HepG2 (cell line): ENCODE measurements at regions not wholly inside any gene's neighbourhood (a gene's known extent, or its start where the extent isn't known, plus 50 kb on each side); places are given as distances from the start of the nearest gene placed in this dataset.

ENCODE experiments used
- ATAC-seq: fragments of 200-7000 bp; cut with Tn5 transposase; 3 replicates; pipeline ENCODE4 v1.9.1; 2020; ENCODE audit warnings: mild to moderate bottlenecking, moderate library complexity
- BruUV-seq: library from RNA; stranded (reverse); fragments of 400-500 nt; replicated peaks from 2 replicates; lab custom pipeline; 2021; lab: Mats Ljungman, UMichigan
- CTCF ChIA-PET: fragments of 300-600 bp; formaldehyde crosslinking; extraction: SDS; loops from one replicate; lab custom pipeline; 2021; ENCODE audit warnings: low total read pairs, inconsistent platforms, low intra/inter-chr PET ratio; lab: Yijun Ruan, JAX
- POLR2A ChIA-PET: fragments of 350-600 bp; sonication (Branson Sonifier 250); formaldehyde crosslinking; loops from one replicate; lab custom pipeline; 2020; ENCODE audit warnings: antibody characterized with exemption, inconsistent platforms; lab: Yijun Ruan, JAX
- DNase-seq: peaks from one replicate; pipeline ENCODE4 v3.0.0-alpha.2; 2015; ENCODE audit warnings: low spot score
- FAIRE-seq: peaks from 3 replicates; lab custom pipeline; 2011; peaks lifted over from hg19 to GRCh38; lab: Jason Lieb, UNC
- H2AFZ ChIP-seq: one replicate; pipeline ENCODE4 v1.6.1; 2011; ENCODE audit warnings: low read length, inconsistent platforms
- H3K27ac ChIP-seq: fragments of 300-600 bp; 3 replicates; pipeline ENCODE4 v1.8.0; 2011; ENCODE audit warnings: mixed run types, mild to moderate bottlenecking, mixed read lengths, low read length, inconsistent platforms; ENCODE audit not compliant: insufficient read depth; ENCODE audit errors: extremely low read length
- H3K27me3 ChIP-seq, 2 experiments: fragments of 200-600 bp in 1 of 2; 2 replicates in 1 of 2; 3 replicates in 1 of 2; pipeline versions ENCODE4 v1.6.0 to v1.8.0; 2011; ENCODE audit warnings: low read length in 2 of 2, mild to moderate bottlenecking in 2 of 2, moderate library complexity in 2 of 2, inconsistent platforms in 1 of 2; ENCODE audit not compliant: insufficient read depth in 2 of 2, control insufficient read depth in 1 of 2
- H3K36me3 ChIP-seq, 2 experiments: fragments of 200-600 bp in 1 of 2; replicated peaks in 1 of 2; 2 replicates in 1 of 2; 3 replicates in 1 of 2; pipeline versions ENCODE4 v1.5.1 to v1.8.0; 2011; ENCODE audit warnings: low read length in 2 of 2, inconsistent platforms in 1 of 2; ENCODE audit not compliant: insufficient read depth in 2 of 2, control insufficient read depth in 1 of 2
- H3K4me1 ChIP-seq: 2 replicates; pipeline ENCODE4 v1.5.1; 2012; ENCODE audit warnings: low read length, inconsistent platforms; ENCODE audit not compliant: insufficient read depth
- H3K4me2 ChIP-seq: 2 replicates; pipeline ENCODE4 v1.6.0; 2011; ENCODE audit warnings: low read depth, low read length, inconsistent platforms
- H3K4me3 ChIP-seq, 3 experiments: fragments of 200-600 bp in 1 of 3; sonication (generic), shearing (Covaris generic) in 1 of 3; replicated peaks in 1 of 3; 2 replicates each; pipeline ENCODE4 v1.5.1; 2011 to 2016; ENCODE audit warnings: low read length in 3 of 3, inconsistent platforms in 2 of 3, low read depth in 2 of 3, mild to moderate bottlenecking in 2 of 3, control low read depth in 1 of 3, mixed read lengths in 1 of 3; ENCODE audit not compliant: insufficient read depth in 1 of 3
- H3K79me2 ChIP-seq: one replicate; pipeline ENCODE4 v1.6.1; 2011; ENCODE audit warnings: low read length, inconsistent platforms; ENCODE audit not compliant: insufficient read depth
- H3K9ac ChIP-seq: 2 replicates; pipeline ENCODE4 v1.6.0; 2011; ENCODE audit warnings: mild to moderate bottlenecking, low read depth, low read length, inconsistent platforms; ENCODE audit not compliant: insufficient read depth
- H3K9me3 ChIP-seq: 2 replicates; pipeline ENCODE4 v1.5.1; 2012; ENCODE audit warnings: mild to moderate bottlenecking, low read length
- H4K20me1 ChIP-seq: 2 replicates; pipeline ENCODE4 v1.6.0; 2011; ENCODE audit warnings: inconsistent platforms, mild to moderate bottlenecking, low read length, moderate library complexity; ENCODE audit not compliant: insufficient read depth
- ETV5 ChIP-seq: IDR thresholded peaks from 2 replicates; pipeline ENCODE4 v1.6.1; 2018; ENCODE audit warnings: missing biosample characterization, missing genetic modification reagents, inconsistent platforms, borderline replicate concordance
- FIP1L1 ChIP-seq: fragments of 200-400 bp; formaldehyde crosslinking; IDR thresholded peaks from 2 replicates; pipeline ENCODE4 v1.6.1; 2018; ENCODE audit warnings: low read depth, mild to moderate bottlenecking, low read length, moderate library complexity, borderline replicate concordance; ENCODE audit not compliant: insufficient read depth
- IKZF1 ChIP-seq: fragments of 450-650 bp; IDR thresholded peaks from 2 replicates; pipeline ENCODE4 v1.7.1; 2016
- NCOR1 ChIP-seq: fragments of 200-600 bp; sonication (generic); IDR thresholded peaks from 2 replicates; pipeline ENCODE4 v1.7.0; 2017; ENCODE audit warnings: antibody characterized with exemption, low read length, borderline replicate concordance
- RAD21 ChIP-seq: fragments of 450-650 bp; formaldehyde crosslinking; IDR thresholded peaks from 2 replicates; pipeline ENCODE4 v1.5.0; 2020; ENCODE audit warnings: mild to moderate bottlenecking
- REXO4 ChIP-seq: sonication (generic); formaldehyde crosslinking; IDR thresholded peaks from 2 replicates; pipeline ENCODE4 v1.8.0; 2022; ENCODE audit warnings: missing genetic modification reagents, mild to moderate bottlenecking, borderline replicate concordance
- SRF ChIP-seq: IDR thresholded peaks from 2 replicates; pipeline ENCODE4 v1.6.1; 2011; ENCODE audit warnings: mild to moderate bottlenecking, low read depth, low read length, moderate library complexity
- STAT6 ChIP-seq: sonication (generic); formaldehyde crosslinking; IDR thresholded peaks from 2 replicates; pipeline ENCODE4 v1.4.0; 2020; ENCODE audit warnings: missing genetic modification reagents, mild to moderate bottlenecking, borderline replicate concordance
- SUZ12 ChIP-seq: fragments of 150-350 bp; IDR thresholded peaks from 2 replicates; pipeline ENCODE4 v1.6.1; 2014; ENCODE audit warnings: low read depth, low read length
- ZC3H13 ChIP-seq: sonication (generic); formaldehyde crosslinking; IDR thresholded peaks from 2 replicates; pipeline ENCODE4 v1.8.1; 2023; ENCODE audit warnings: mild to moderate bottlenecking, missing genetic modification reagents, moderate library complexity
- ZNF180 ChIP-seq: sonication (generic); formaldehyde crosslinking; IDR thresholded peaks from 2 replicates; pipeline ENCODE4 v1.4.0; 2020; ENCODE audit warnings: low read depth, missing genetic modification reagents, borderline replicate concordance
- ZNF33A ChIP-seq: sonication (generic); formaldehyde crosslinking; IDR thresholded peaks from 2 replicates; pipeline ENCODE4 v1.5.1; 2020; ENCODE audit warnings: missing genetic modification reagents, mild to moderate bottlenecking, moderate library complexity, borderline replicate concordance
- ZNF616 ChIP-seq: sonication (generic); formaldehyde crosslinking; IDR thresholded peaks from 2 replicates; pipeline ENCODE4 v1.5.0; 2020; ENCODE audit warnings: low read depth, mild to moderate bottlenecking, missing genetic modification reagents
- WGBS: methylation state at CpG from one replicate; pipeline ENCODE4 v1.1.6; 2017; ENCODE audit warnings: low lambda C conversion rate; 5-methylcytosine and 5-hydroxymethylcytosine counted together
- in situ Hi-C: cut with HindIII; loops from 2 replicates; pipeline ENCODE4 v1.10.0; 2017; ENCODE audit warnings: low pct_unique_long_range_greater_than_20kb; ENCODE audit not compliant: extremely low pct_ligation_motif_present
- intact Hi-C: fragments of 100-400 bp; cut with micrococcal nuclease; formaldehyde crosslinking; loops from one replicate; pipeline ENCODE4 v1.10.0; 2022; ENCODE audit not compliant: unreplicated experiment

- no peak overlapping the region for H2AFZ ChIP-seq
- POLR2A ChIA-PET = no interaction called here
- no peak for TF ChIP-seq SRF
- no peak for TF ChIP-seq ZNF180 (CRISPR knock-in tag)
- no peak for TF ChIP-seq ZNF33A (CRISPR knock-in tag)
- no peak for TF ChIP-seq ETV5 (CRISPR knock-in tag)
- no peak for TF ChIP-seq FIP1L1
- TF ChIP-seq ZC3H13 (CRISPR knock-in tag) = no peak
- no peak for TF ChIP-seq IKZF1
- no peak for TF ChIP-seq SUZ12
- no peak for TF ChIP-seq STAT6
- no peak for TF ChIP-seq REXO4 (CRISPR knock-in tag)
- no peak for TF ChIP-seq NCOR1
- TF ChIP-seq ZNF616 (CRISPR knock-in tag) = no peak
- no peak for TF ChIP-seq RAD21 (CRISPR knock-in tag)
- H3K4me2 ChIP-seq = no peak overlapping the region
- H3K27ac ChIP-seq = no peak overlapping the region
- BruUV-seq = no TSS peak
- no peaks in the 10 kb centered on the region for H3K79me2 ChIP-seq
- no peaks in the 10 kb centered on the region for H3K27me3 ChIP-seq
- 93% methylated on average over 2 of the region's 2 CpGs for WGBS
- in situ Hi-C loops = no loop called here
- no peak overlapping the region for H3K4me3 ChIP-seq
- CTCF ChIA-PET = no interaction called here
- intact Hi-C loops = no loop called here
- H3K36me3 ChIP-seq = no peaks in the 10 kb centered on the region
- H3K9me3 ChIP-seq = no peaks in the 10 kb centered on the region
- DNase-seq (no peak), ATAC-seq (no peak), FAIRE-seq (no peak)
- no peak overlapping the region for H3K9ac ChIP-seq
- no peaks in the 10 kb centered on the region for H4K20me1 ChIP-seq
- H3K4me1 ChIP-seq = peaks cover 7% of the 10 kb centered on the region
Measured at GRCh38 chr5:96149021-96149420, 187.4 kb upstream of the ELL2 start.
